ENCODE measurements at regions not wholly inside any gene's neighbourhood (a gene's known extent, or its start where the extent isn't known, plus 50 kb on each side); places are given as distances from the start of the nearest gene placed in this dataset.

GRCh38 chr4:77488882-77489281 lies 116.7 kb upstream of the CXCL13 start:
- no peak overlapping the region for H3K27ac ChIP-seq (ENCODE audit: control insufficient read depth, insufficient read depth)
- no peak overlapping the region for H3K4me3 ChIP-seq
- no peaks in the 10 kb centered on the region for H4K20me1 ChIP-seq (ENCODE audit: control insufficient read depth, insufficient read depth)
- intact Hi-C loops (cut with micrococcal nuclease; ENCODE audit: unreplicated experiment) (no loop called here), in situ Hi-C loops (cut with MboI) (no loop called here)
- peaks cover 4% of the 10 kb centered on the region; the same call in 1 of the 2 replicates for H3K4me1 ChIP-seq (ENCODE audit: control insufficient read depth, insufficient read depth, low read length)
- CTCF ChIA-PET, result interaction anchor here (0.6 to 1.2 kb wide), 3 partner anchors 24 to 347 kb away, joined by 3 to 5 read pairs (median 3); no protein-coding TSS in a partner anchor
- no peak overlapping the region for H3K4me2 ChIP-seq (ENCODE audit: control insufficient read depth, insufficient read depth)
- RAD21 ChIA-PET (ENCODE audit: unreplicated experiment), result interaction anchor here (0.6 kb wide), 1 partner anchor 388 kb away, joined by 5 read pairs; no protein-coding TSS in a partner anchor
- H2AFZ ChIP-seq (ENCODE audit: control insufficient read depth, low read depth, low read length), result no peak overlapping the region
- 100% methylated on average over 1 of the region's 1 CpG for WGBS (ENCODE audit: insufficient coverage, insufficient replicate concordance, low lambda C conversion rate, missing lambda C conversion rate)
- SMC1A ChIA-PET (ENCODE audit: uncharacterized antibody, unreplicated experiment), result interaction anchor here (0.6 to 1.5 kb wide), 2 partner anchors 10 to 44 kb away, joined by 4 to 5 read pairs; no protein-coding TSS in a partner anchor
- BruUV-seq (replicated peaks), result no TSS peak
- FAIRE-seq, result no peak
- no peaks in the 10 kb centered on the region for H3K27me3 ChIP-seq (replicated peaks in 1 of 2; ENCODE audit: control insufficient read depth in 2 of 2, insufficient read depth in 2 of 2, low read length in 1 of 2)
- no peak overlapping the region for H3K9ac ChIP-seq (ENCODE audit: control insufficient read depth, insufficient read depth, low read length)
- no peaks in the 10 kb centered on the region for H3K79me2 ChIP-seq (ENCODE audit: control insufficient read depth, insufficient read depth, low read length)
- no peak for DNase-seq (ENCODE audit: low read depth, low spot score)
- no peaks in the 10 kb centered on the region for H3K36me3 ChIP-seq (ENCODE audit: control insufficient read depth in 2 of 2, insufficient read depth in 2 of 2, low read length in 1 of 2)
- no peak for ATAC-seq
- TF ChIP-seq ZNF687 (IDR thresholded peaks at IDR 0.05), result no peak
- POLR2A ChIA-PET, result interaction anchor here (1.0 kb wide), 1 partner anchor 9 kb away, joined by 3 read pairs; no protein-coding TSS in a partner anchor
- no peaks in the 10 kb centered on the region; the same call in 2 of the 3 replicates for H3K9me3 ChIP-seq (replicated peaks; ENCODE audit: control insufficient read depth, insufficient read depth, low read length)

Measured in GM12878 (cell line).